Activated naive CD4-positive, alpha-beta T cell treated with anti-CD3 and anti-CD28 coated beads, Interleukin-2, amount 10 ng/mL, durations not matched to agents 7 days and 5 days (primary cell): ENCODE measurements at regions not wholly inside any gene's neighbourhood (a gene's known extent, or its start where the extent isn't known, plus 50 kb on each side); places are given as distances from the start of the nearest gene placed in this dataset.

Source experiments
- CTCF ChIA-PET: fragments of 350-600 bp; sonication (Branson Sonifier 250); formaldehyde crosslinking; loops from one replicate; lab custom pipeline; 2021; ENCODE audit warnings: antibody characterized with exemption; lab: Charles Lee
- DNase-seq: peaks from one replicate; pipeline ENCODE4 v3.0.0-alpha.2; 2020
- H3K27ac Mint-ChIP-seq: one replicate; pipeline ENCODE4 v1.8.0; 2021; ENCODE audit warnings: mild to moderate bottlenecking, moderate library complexity, mixed read lengths
- H3K27me3 Mint-ChIP-seq: one replicate; pipeline ENCODE4 v1.8.0; 2021; ENCODE audit warnings: mild to moderate bottlenecking, mixed read lengths
- H3K36me3 Mint-ChIP-seq: one replicate; pipeline ENCODE4 v1.8.0; 2021; ENCODE audit warnings: mixed read lengths
- H3K4me1 Mint-ChIP-seq: one replicate; pipeline ENCODE4 v1.8.0; 2021; ENCODE audit warnings: mixed read lengths
- H3K4me3 Mint-ChIP-seq: one replicate; pipeline ENCODE4 v1.8.0; 2021; ENCODE audit warnings: mild to moderate bottlenecking, moderate library complexity, mixed read lengths
- H3K9me3 Mint-ChIP-seq: one replicate; pipeline ENCODE4 v1.8.0; 2021; ENCODE audit warnings: mixed read lengths

DNA sequence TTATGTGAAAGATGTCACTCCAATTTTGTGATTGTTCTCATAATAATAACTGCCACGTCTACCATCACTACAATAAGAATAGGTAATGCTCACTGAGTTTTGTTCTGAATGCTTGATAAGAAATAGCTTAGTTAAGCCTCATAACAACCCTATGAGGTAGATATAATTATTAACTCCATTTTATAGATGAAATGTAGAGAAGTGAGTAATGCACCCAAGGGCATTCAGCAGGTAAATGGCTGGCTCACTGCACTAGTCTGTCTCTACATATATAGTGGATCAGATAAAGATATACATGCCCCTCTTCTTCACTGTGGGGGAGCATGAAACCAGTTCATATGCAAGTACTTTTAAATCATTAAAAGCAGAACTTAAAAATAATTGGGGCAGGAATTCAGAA is 65.8 kb upstream of the SLC4A4 start:
- CTCF ChIA-PET = no interaction called here

DNA sequence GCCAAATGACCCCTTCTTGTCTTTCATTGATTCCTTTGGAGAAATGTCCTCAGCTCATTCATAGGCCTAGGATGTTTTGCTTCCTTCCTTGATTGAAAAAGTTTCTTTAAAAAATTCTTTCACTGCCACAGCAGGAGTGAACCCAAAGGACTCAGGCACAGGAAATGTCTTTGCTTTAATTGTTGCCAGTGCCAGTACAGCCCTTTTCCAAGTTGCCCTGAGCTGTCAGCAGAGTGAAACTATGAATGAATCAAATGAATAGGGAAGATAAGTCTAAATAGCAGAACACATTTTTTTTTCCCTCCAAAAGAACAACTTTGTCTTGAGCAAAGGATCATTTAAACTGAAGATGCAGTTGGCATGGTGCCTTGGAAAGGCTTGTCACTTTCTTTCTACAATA is 63.8 kb upstream of the SLC4A4 start:
- no peak overlapping the region for H3K4me3 Mint-ChIP-seq
- CTCF ChIA-PET = no interaction called here
- H3K36me3 Mint-ChIP-seq = no peaks in the 10 kb centered on the region
- no peaks in the 10 kb centered on the region for H3K9me3 Mint-ChIP-seq
- no peak for DNase-seq
- no peak overlapping the region for H3K27ac Mint-ChIP-seq
- H3K4me1 Mint-ChIP-seq = peaks cover 13% of the 10 kb centered on the region
- H3K27me3 Mint-ChIP-seq = peaks cover 8% of the 10 kb centered on the region

More for the DNA sequence above, 65.8 kb upstream of the SLC4A4 start:
- DNase-seq = no peak
- Mint-ChIP-seq H3K27me3 (peaks cover 8% of the 10 kb centered on the region), H3K36me3 (no peaks in the 10 kb centered on the region), H3K9me3 (no peaks in the 10 kb centered on the region), H3K4me3 (no peak overlapping the region), H3K27ac (no peak overlapping the region), H3K4me1 (peaks cover 13% of the 10 kb centered on the region)

GRCh38 chr4:71275570-71275969 is 63.2 kb upstream of the SLC4A4 start:
- no peak for DNase-seq
- CTCF ChIA-PET = no interaction called here
- H3K27me3 Mint-ChIP-seq = peaks cover 8% of the 10 kb centered on the region
- no peaks in the 10 kb centered on the region for H3K9me3 Mint-ChIP-seq
- no peak overlapping the region for H3K27ac Mint-ChIP-seq
- H3K4me3 Mint-ChIP-seq = no peak overlapping the region
- H3K4me1 Mint-ChIP-seq = peaks cover 13% of the 10 kb centered on the region
- H3K36me3 Mint-ChIP-seq = no peaks in the 10 kb centered on the region

GRCh38 chr4:71277353-71277752 is 61.5 kb upstream of the SLC4A4 start:
- H3K4me1 Mint-ChIP-seq = peaks cover 13% of the 10 kb centered on the region
- peaks cover 4% of the 10 kb centered on the region for H3K27me3 Mint-ChIP-seq
- no peaks in the 10 kb centered on the region for H3K9me3 Mint-ChIP-seq
- CTCF ChIA-PET = no interaction called here
- no peaks in the 10 kb centered on the region for H3K36me3 Mint-ChIP-seq
- H3K4me3 Mint-ChIP-seq = no peak overlapping the region
- no peak overlapping the region for H3K27ac Mint-ChIP-seq
- no peak for DNase-seq

GRCh38 chr4:71283642-71284257 is 55.1 kb upstream of the SLC4A4 start:
- Mint-ChIP-seq H3K27ac (no peak overlapping the region), H3K36me3 (no peaks in the 10 kb centered on the region)
- CTCF ChIA-PET = no interaction called here

DNA sequence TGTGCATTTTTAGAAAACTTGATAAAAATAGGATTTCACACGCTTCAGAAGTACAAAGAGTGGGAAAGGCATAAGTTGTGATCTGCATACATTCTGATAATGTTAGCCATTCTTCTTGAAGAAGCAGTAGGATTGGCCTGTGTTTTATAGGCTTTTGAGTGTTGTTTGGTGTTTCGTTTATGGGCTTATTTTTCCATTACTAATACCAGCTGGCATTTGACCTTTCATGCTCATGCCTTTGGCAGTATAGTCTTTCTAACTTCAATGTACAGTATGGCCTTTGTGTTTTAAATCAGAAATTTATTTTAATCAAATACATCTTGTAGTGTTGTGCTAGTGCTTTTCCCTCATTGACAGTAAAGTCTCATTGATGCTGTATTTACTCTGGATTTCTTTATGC is 51.5 kb upstream of the SLC4A4 start:
- no peak overlapping the region for H3K4me3 Mint-ChIP-seq
- CTCF ChIA-PET = no interaction called here

More at GRCh38 chr4:71283642-71284257, 55.1 kb upstream of the SLC4A4 start:
- no peak for DNase-seq
- Mint-ChIP-seq H3K4me1 (no peaks in the 10 kb centered on the region), H3K4me3 (no peak overlapping the region), H3K27me3 (no peaks in the 10 kb centered on the region), H3K9me3 (no peaks in the 10 kb centered on the region)

GRCh38 chr4:71288875-71289274 is 49.9 kb upstream of the SLC4A4 start:
- no peaks in the 10 kb centered on the region for H3K9me3 Mint-ChIP-seq
- no peaks in the 10 kb centered on the region for H3K36me3 Mint-ChIP-seq
- no peak overlapping the region for H3K4me3 Mint-ChIP-seq
- H3K27ac Mint-ChIP-seq = no peak overlapping the region
- CTCF ChIA-PET = no interaction called here
- DNase-seq = no peak
- no peaks in the 10 kb centered on the region for H3K4me1 Mint-ChIP-seq
- no peaks in the 10 kb centered on the region for H3K27me3 Mint-ChIP-seq

More for the DNA sequence above, 51.5 kb upstream of the SLC4A4 start:
- no peak for DNase-seq
- no peaks in the 10 kb centered on the region for H3K36me3 Mint-ChIP-seq
- no peaks in the 10 kb centered on the region for H3K9me3 Mint-ChIP-seq
- H3K27ac Mint-ChIP-seq = no peak overlapping the region
- no peaks in the 10 kb centered on the region for H3K4me1 Mint-ChIP-seq
- H3K27me3 Mint-ChIP-seq = no peaks in the 10 kb centered on the region
